ENCODE measurements at regions not wholly inside any gene's neighbourhood (a gene's known extent, or its start where the extent isn't known, plus 50 kb on each side); places are given as distances from the start of the nearest gene placed in this dataset.

GRCh38 chr1:116255486-116256285, 117.4 kb upstream of the ATP1A1 start:
- intact Hi-C loops (cut with micrococcal nuclease) (no loop called here), in situ Hi-C loops (cut with MboI) (no loop called here)
- Histone ChIP-seq H3K4me1 (replicated peaks in 1 of 2; ENCODE audit: control insufficient read depth in 2 of 2, insufficient read depth in 2 of 2, low read length in 2 of 2) (no peaks in the 10 kb centered on the region), H3K27ac (ENCODE audit: extremely low read depth, low read depth, low read length) (no peak overlapping the region), H3K79me2 (ENCODE audit: control insufficient read depth, insufficient read depth, low read length) (no peaks in the 10 kb centered on the region), H3K27me3 (ENCODE audit: control insufficient read depth in 2 of 2, insufficient read depth in 2 of 2, low read length in 2 of 2) (peaks cover 16 to 22% of the 10 kb centered on the region in 2 experiments), H3K4me3 (no peak overlapping the region), H2AFZ (ENCODE audit: low read depth, low read length) (no peak overlapping the region), H3K9me1 (ENCODE audit: control insufficient read depth, insufficient read depth, low read length) (no peaks in the 10 kb centered on the region), H3K9ac (ENCODE audit: insufficient read depth in 1 of 2, low read depth in 2 of 2, low read length in 2 of 2) (no peak overlapping the region), H3K9me3 (replicated peaks; ENCODE audit: control insufficient read depth, insufficient read depth, low read depth, low read length) (no peaks in the 10 kb centered on the region), H4K20me1 (replicated peaks; ENCODE audit: control insufficient read depth, insufficient read depth, low read length) (no peaks in the 10 kb centered on the region), H3K4me2 (ENCODE audit: insufficient read depth, low read length) (no peak overlapping the region), H3K36me3 (ENCODE audit: control insufficient read depth, insufficient read depth, low read length) (no peaks in the 10 kb centered on the region)
- no TSS peak for BruUV-seq (replicated peaks)
- ATAC-seq = no peak
- no peak for DNase-seq (ENCODE audit: extremely low read depth in 1 of 4, low spot score in 3 of 4)
- TF ChIP-seq ARID3A (IDR thresholded peaks at IDR 0.05; ENCODE audit: borderline replicate concordance, low read depth, low read length) = no peak
- no peak for TF ChIP-seq CBX1 (IDR thresholded peaks at IDR 0.05; ENCODE audit: low read depth)
- TF ChIP-seq SIN3B (IDR thresholded peaks at IDR 0.05; ENCODE audit: low read depth) = no peak
- no peak for TF ChIP-seq HMG20A (CRISPR knock-in tag; conservative IDR thresholded peaks at IDR 0.05)
- no peak for TF ChIP-seq ZNF280B (CRISPR knock-in tag; IDR thresholded peaks at IDR 0.05)
- no peak for TF ChIP-seq MCM2 (IDR thresholded peaks at IDR 0.05; ENCODE audit: low read depth)
- no peak for TF ChIP-seq CREB5 (CRISPR knock-in tag; IDR thresholded peaks at IDR 0.05)
- TF ChIP-seq RNF219 (CRISPR knock-in tag; IDR thresholded peaks at IDR 0.05) = no peak
- no peak for FAIRE-seq
- WGBS (ENCODE audit: insufficient coverage, low coverage, missing lambda C conversion rate) = 1% methylated on average over 6 of the region's 6 CpGs
- ChIA-PET CTCF (ENCODE audit: low intra/inter-chr PET ratio) (no interaction called here), POLR2A (interaction anchor here (0.8 to 1.0 kb wide), 2 partner anchors 8 to 13 kb away, joined by 3 read pairs; no protein-coding TSS in a partner anchor)

Measured in K562 (cell line).